HS-27A (cell line): ENCODE measurements at regions not wholly inside any gene's neighbourhood (a gene's known extent, or its start where the extent isn't known, plus 50 kb on each side); places are given as distances from the start of the nearest gene placed in this dataset.

Experiments
- DNase-seq: peaks from one replicate; pipeline ENCODE4 v3.0.0-alpha.2; 2012; ENCODE audit warnings: low read depth, missing footprints

DNA sequence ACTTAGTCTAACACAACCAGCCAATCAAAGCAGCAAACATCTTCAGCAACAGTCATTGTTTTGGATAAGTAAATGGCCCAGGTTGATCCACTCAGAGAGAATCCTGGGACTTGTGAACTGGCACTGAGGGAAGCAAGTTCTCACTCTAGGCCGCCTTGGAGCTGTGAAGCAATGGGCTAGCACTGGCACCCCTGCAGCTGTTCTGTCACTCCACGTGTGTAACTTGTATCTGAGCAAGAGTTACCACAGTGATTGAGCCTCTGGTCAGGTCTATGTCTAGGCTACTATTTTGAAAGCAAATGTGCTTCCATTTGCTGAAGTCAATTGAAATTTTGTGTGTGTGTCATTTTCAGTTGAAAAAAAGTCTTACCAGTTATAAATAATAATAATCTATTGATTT, 57.2 kb upstream of the HS3ST1 start:
- DNase-seq = no peak

DNA sequence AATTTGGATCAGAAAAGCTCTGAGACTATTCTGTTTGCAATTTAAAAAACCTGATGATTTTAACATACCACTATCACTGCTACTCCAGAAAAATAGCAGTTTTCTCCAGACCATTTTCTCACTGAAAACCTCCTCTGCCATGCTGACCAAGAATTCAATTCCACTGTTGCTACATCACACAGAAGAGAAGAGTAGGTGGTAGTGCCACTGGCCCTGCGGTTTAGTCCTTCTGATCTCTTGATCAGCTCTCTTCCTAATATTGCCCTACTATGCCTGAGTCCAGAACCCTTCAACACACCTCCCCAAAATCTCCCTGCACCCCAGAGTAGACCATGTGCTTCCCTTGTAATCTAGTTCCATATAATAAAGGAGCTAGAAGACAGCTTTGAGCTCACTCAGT, 55.8 kb upstream of the HS3ST1 start:
- no peak for DNase-seq

DNA sequence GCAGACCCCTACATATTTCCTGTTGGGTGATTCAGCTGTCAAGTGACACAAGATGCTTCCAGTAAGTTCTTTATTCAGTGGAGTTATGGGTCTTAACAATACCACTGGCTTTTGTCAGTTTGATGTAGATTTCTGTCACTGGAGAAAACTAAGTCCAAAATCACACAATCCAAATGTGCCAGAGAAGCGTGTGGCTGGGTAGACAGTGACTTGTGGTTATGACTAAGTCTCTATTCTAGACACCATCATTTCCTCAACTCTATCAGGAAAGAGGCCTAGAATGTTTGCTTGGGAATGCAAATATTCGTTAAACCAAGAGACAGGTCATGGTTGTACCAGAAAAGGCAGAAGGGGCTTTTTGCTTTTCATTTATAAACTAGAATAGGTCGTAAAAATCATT, 54.4 kb upstream of the HS3ST1 start:
- DNase-seq = no peak

DNA sequence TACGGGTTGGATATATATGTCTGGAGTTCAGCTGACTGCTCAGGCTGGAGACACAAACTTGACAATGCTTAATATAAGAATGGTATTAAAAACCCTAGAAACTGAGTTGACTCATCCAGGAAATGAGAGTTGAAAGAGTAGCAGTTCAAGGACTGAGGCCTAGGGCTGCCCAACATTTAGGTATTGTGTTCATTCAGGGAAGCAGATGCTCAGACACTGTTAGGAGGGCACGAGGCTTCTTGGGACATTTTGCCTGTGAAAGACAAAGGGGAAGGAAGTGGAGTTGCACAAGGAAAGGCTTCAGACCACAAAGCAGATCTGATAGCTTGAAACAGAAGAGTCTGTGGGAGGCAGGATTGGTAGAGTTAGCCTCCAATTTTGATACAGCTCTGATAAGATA, 52.0 kb upstream of the HS3ST1 start:
- DNase-seq = no peak
